ENCODE measurements at regions not wholly inside any gene's neighbourhood (a gene's known extent, or its start where the extent isn't known, plus 50 kb on each side); places are given as distances from the start of the nearest gene placed in this dataset.

DNA sequence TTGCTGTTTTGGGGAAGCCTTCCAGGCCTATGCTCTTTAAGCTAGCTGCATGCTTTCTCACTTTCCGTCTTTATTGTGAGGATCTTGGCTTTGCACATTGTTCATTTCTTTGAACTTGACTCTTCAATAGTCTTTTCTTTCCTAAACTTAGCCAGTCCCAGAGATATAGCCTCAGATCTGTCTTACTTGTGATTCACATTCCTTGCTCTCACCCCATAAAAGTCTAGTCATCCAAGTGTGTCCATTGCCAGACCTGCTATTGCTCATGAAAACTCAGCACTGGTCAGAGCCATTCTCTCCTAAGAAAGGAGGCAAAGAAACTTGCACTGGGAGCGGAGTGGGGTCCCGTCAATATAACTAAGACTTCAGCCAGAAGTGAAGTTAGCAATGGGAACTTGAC is 275.0 kb upstream of the CTSO start:
- Histone ChIP-seq H3K4me3 (ENCODE audit: insufficient read depth, low read length, poor library complexity, severe bottlenecking) (no peak overlapping the region), H2AFZ (ENCODE audit: low read depth, low read length, severe bottlenecking) (no peak overlapping the region)

DNA sequence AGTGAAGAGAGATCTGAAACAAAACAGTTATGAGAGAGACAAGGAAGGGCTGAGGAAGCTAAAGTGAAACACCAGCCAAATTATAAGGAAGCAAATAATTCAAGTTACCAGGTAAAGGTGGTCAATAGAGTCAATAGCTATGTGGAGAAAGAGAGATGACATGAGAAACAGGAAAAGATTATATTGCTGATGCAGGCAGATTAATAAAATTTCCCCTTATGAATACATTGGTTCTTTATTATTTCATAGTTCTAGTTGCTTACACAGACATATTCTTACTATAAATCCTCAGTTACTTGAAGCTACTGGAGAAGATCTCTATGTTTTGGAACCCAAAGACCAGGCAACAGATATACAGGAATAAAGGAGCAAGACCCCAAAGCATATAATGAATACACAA is 273.7 kb upstream of the CTSO start:
- Histone ChIP-seq H3F3A (ENCODE audit: insufficient read depth) (no peaks in the 10 kb centered on the region), H3K9ac (ENCODE audit: low read length) (no peak overlapping the region), H3K36me3 (ENCODE audit: low read length) (no peaks in the 10 kb centered on the region), H3K9me2 (replicated peaks; ENCODE audit: insufficient read depth, low read length) (no peaks in the 10 kb centered on the region), H3K4me3 (ENCODE audit: insufficient read depth, low read length, poor library complexity, severe bottlenecking) (no peak overlapping the region), H3K27me3 (ENCODE audit: low read length) (no peaks in the 10 kb centered on the region), H2AFZ (ENCODE audit: low read depth, low read length, severe bottlenecking) (no peak overlapping the region), H3K27ac (ENCODE audit: low read depth, low read length) (no peak overlapping the region), H3K79me2 (ENCODE audit: insufficient read depth, low read length) (no peaks in the 10 kb centered on the region), H4K20me1 (ENCODE audit: low read depth, low read length) (no peaks in the 10 kb centered on the region), H3K9me3 (ENCODE audit: insufficient read depth, low read length) (no peaks in the 10 kb centered on the region), H3K4me2 (ENCODE audit: low read depth, low read length, poor library complexity, severe bottlenecking) (no peak overlapping the region)
- TF ChIP-seq, protein P1, sequence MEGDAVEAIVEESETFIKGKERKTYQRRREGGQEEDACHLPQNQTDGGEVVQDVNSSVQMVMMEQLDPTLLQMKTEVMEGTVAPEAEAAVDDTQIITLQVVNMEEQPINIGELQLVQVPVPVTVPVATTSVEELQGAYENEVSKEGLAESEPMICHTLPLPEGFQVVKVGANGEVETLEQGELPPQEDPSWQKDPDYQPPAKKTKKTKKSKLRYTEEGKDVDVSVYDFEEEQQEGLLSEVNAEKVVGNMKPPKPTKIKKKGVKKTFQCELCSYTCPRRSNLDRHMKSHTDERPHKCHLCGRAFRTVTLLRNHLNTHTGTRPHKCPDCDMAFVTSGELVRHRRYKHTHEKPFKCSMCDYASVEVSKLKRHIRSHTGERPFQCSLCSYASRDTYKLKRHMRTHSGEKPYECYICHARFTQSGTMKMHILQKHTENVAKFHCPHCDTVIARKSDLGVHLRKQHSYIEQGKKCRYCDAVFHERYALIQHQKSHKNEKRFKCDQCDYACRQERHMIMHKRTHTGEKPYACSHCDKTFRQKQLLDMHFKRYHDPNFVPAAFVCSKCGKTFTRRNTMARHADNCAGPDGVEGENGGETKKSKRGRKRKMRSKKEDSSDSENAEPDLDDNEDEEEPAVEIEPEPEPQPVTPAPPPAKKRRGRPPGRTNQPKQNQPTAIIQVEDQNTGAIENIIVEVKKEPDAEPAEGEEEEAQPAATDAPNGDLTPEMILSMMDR (IDR thresholded peaks at IDR 0.05; ENCODE audit: insufficient read depth, low read length, poor library complexity, severe bottlenecking), result no peak
- no peak for TF ChIP-seq EZH2phosphoT487 (conservative IDR thresholded peaks at IDR 0.05; ENCODE audit: low read length)

More for the DNA sequence above, 275.0 kb upstream of the CTSO start:
- H3K9ac ChIP-seq (ENCODE audit: low read length), result no peak overlapping the region
- no peak overlapping the region for H3K4me2 ChIP-seq (ENCODE audit: low read depth, low read length, poor library complexity, severe bottlenecking)
- H3K36me3 ChIP-seq (ENCODE audit: low read length), result no peaks in the 10 kb centered on the region
- H3F3A ChIP-seq (ENCODE audit: insufficient read depth), result no peaks in the 10 kb centered on the region
- no peaks in the 10 kb centered on the region for H4K20me1 ChIP-seq (ENCODE audit: low read depth, low read length)
- no peaks in the 10 kb centered on the region for H3K9me2 ChIP-seq (replicated peaks; ENCODE audit: insufficient read depth, low read length)
- H3K27me3 ChIP-seq (ENCODE audit: low read length), result no peaks in the 10 kb centered on the region
- no peaks in the 10 kb centered on the region for H3K9me3 ChIP-seq (ENCODE audit: insufficient read depth, low read length)
- no peak overlapping the region for H3K27ac ChIP-seq (ENCODE audit: low read depth, low read length)
- TF ChIP-seq, protein P1 (IDR thresholded peaks at IDR 0.05; ENCODE audit: insufficient read depth, low read length, poor library complexity, severe bottlenecking), result no peak
- no peaks in the 10 kb centered on the region for H3K79me2 ChIP-seq (ENCODE audit: insufficient read depth, low read length)

DNA sequence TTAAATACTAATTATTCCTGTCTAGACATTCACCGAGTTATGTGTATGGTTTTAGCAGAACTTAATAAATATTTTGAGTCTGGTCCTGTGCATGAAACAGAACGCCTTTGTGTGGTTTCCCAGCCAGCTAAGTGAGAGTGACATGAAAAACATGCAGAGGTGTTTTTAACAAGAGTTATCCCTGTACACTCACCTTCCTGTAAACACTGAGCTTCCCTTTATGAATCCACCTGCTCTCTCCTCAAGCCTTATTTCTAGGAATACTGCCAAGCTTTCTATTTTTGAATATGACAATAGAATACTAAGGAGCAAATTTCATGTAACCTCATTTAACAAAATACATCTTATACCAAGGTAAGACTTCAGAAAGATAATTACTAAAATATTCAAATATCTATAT is 270.3 kb upstream of the CTSO start:
- Histone ChIP-seq H3K4me2 (ENCODE audit: low read depth, low read length, poor library complexity, severe bottlenecking) (no peak overlapping the region), H3K27me3 (ENCODE audit: low read length) (no peaks in the 10 kb centered on the region), H3K4me3 (ENCODE audit: insufficient read depth, low read length, poor library complexity, severe bottlenecking) (no peak overlapping the region), H2AFZ (ENCODE audit: low read depth, low read length, severe bottlenecking) (no peak overlapping the region), H3F3A (ENCODE audit: insufficient read depth) (no peaks in the 10 kb centered on the region), H3K9me2 (replicated peaks; ENCODE audit: insufficient read depth, low read length) (no peaks in the 10 kb centered on the region), H3K9ac (ENCODE audit: low read length) (no peak overlapping the region), H3K79me2 (ENCODE audit: insufficient read depth, low read length) (no peaks in the 10 kb centered on the region), H3K27ac (ENCODE audit: low read depth, low read length) (no peak overlapping the region), H3K36me3 (ENCODE audit: low read length) (no peaks in the 10 kb centered on the region), H3K9me3 (ENCODE audit: insufficient read depth, low read length) (no peaks in the 10 kb centered on the region), H4K20me1 (ENCODE audit: low read depth, low read length) (no peaks in the 10 kb centered on the region)
- TF ChIP-seq, protein P1 (IDR thresholded peaks at IDR 0.05; ENCODE audit: insufficient read depth, low read length, poor library complexity, severe bottlenecking), result no peak
- TF ChIP-seq EZH2phosphoT487 (conservative IDR thresholded peaks at IDR 0.05; ENCODE audit: low read length), result no peak

DNA sequence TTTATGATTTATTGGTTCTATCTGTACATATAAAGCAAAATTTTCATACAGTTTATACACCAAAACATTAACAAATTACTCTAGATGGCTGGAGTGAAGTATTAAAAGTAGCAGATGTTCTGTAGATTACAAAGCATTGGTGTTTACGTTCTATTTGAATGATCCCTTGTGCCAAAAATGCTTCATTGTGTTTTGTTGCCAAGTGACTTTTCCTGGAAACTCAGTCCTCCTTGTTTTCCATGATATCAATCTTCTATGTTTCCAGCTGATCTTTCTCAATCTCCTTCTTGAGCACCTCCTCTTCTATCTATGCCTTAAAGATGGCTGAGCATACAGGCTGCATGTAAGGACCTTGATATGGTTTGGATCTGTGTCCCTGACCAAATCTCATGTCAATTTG is 263.6 kb upstream of the CTSO start:
- no peaks in the 10 kb centered on the region for H3K36me3 ChIP-seq (ENCODE audit: low read length)
- H3K4me2 ChIP-seq (ENCODE audit: low read depth, low read length, poor library complexity, severe bottlenecking), result no peak overlapping the region
- no peak overlapping the region for H2AFZ ChIP-seq (ENCODE audit: low read depth, low read length, severe bottlenecking)
- no peaks in the 10 kb centered on the region for H3K9me2 ChIP-seq (replicated peaks; ENCODE audit: insufficient read depth, low read length)
- no peaks in the 10 kb centered on the region for H4K20me1 ChIP-seq (ENCODE audit: low read depth, low read length)
- no peak overlapping the region for H3K4me3 ChIP-seq (ENCODE audit: insufficient read depth, low read length, poor library complexity, severe bottlenecking)
- H3K27ac ChIP-seq (ENCODE audit: low read depth, low read length), result no peak overlapping the region
- no peaks in the 10 kb centered on the region for H3F3A ChIP-seq (ENCODE audit: insufficient read depth)
- TF ChIP-seq, protein P1 (IDR thresholded peaks at IDR 0.05; ENCODE audit: insufficient read depth, low read length, poor library complexity, severe bottlenecking), result no peak
- no peak for TF ChIP-seq EZH2phosphoT487 (conservative IDR thresholded peaks at IDR 0.05; ENCODE audit: low read length)
- H3K9me3 ChIP-seq (ENCODE audit: insufficient read depth, low read length), result no peaks in the 10 kb centered on the region
- no peaks in the 10 kb centered on the region for H3K27me3 ChIP-seq (ENCODE audit: low read length)
- no peaks in the 10 kb centered on the region for H3K79me2 ChIP-seq (ENCODE audit: insufficient read depth, low read length)
- no peak overlapping the region for H3K9ac ChIP-seq (ENCODE audit: low read length)
